Fibroblast of lung (primary cell): ENCODE measurements at regions not wholly inside any gene's neighbourhood (a gene's known extent, or its start where the extent isn't known, plus 50 kb on each side); places are given as distances from the start of the nearest gene placed in this dataset.

Source experiments
- DNase-seq, 2 donors: peaks; one replicate each; pipeline versions ENCODE4 v3.0.0 to v3.0.0-alpha.2; 2010; ENCODE audit warnings: low read depth in 2 of 2
- H2AFZ ChIP-seq: 2 replicates; pipeline ENCODE4 v1.5.1; 2012; ENCODE audit warnings: low read length, control low read depth, inconsistent platforms
- H3K27ac ChIP-seq: 2 replicates; pipeline ENCODE4 v1.5.1; 2011; ENCODE audit warnings: low read length, control low read depth; ENCODE audit not compliant: insufficient read depth
- H3K27me3 ChIP-seq: 2 replicates; pipeline ENCODE4 v1.5.1; 2011; ENCODE audit warnings: mild to moderate bottlenecking, low read length; ENCODE audit not compliant: control insufficient read depth, insufficient read depth
- H3K36me3 ChIP-seq: 2 replicates; pipeline ENCODE4 v1.5.1; 2011; ENCODE audit warnings: low read length; ENCODE audit not compliant: control insufficient read depth, insufficient read depth
- H3K4me1 ChIP-seq: 2 replicates; pipeline ENCODE4 v1.5.1; 2011; ENCODE audit warnings: low read length; ENCODE audit not compliant: control insufficient read depth, insufficient read depth; ENCODE audit errors: extremely low read depth
- H3K4me2 ChIP-seq: 2 replicates; pipeline ENCODE4 v1.5.1; 2011; ENCODE audit warnings: low read length, control low read depth; ENCODE audit not compliant: insufficient read depth; ENCODE audit errors: extremely low read depth
- H3K4me3 ChIP-seq, 4 experiments: fragments of 200-600 bp in 1 of 4; sonication (generic) in 1 of 4; replicated peaks in 1 of 4; 2 replicates each; pipeline ENCODE4 v1.5.1; 2011 to 2016; ENCODE audit warnings: low read length in 4 of 4, low read depth in 3 of 4, mild to moderate bottlenecking in 3 of 4, control low read depth in 2 of 4, inconsistent platforms in 1 of 4, mixed read lengths in 1 of 4; ENCODE audit not compliant: insufficient read depth in 1 of 4; ENCODE audit errors: control extremely low read depth in 1 of 4
- H3K79me2 ChIP-seq: 2 replicates; pipeline ENCODE4 v1.5.1; 2012; ENCODE audit warnings: mild to moderate bottlenecking, low read length, inconsistent platforms; ENCODE audit not compliant: control insufficient read depth, insufficient read depth
- H3K9ac ChIP-seq: 2 replicates; pipeline ENCODE4 v1.5.1; 2011; ENCODE audit warnings: mild to moderate bottlenecking, low read length, control low read depth; ENCODE audit not compliant: insufficient read depth
- H3K9me3 ChIP-seq: 2 replicates; pipeline ENCODE4 v1.5.1; 2012; ENCODE audit warnings: low read depth, low read length; ENCODE audit not compliant: control insufficient read depth, insufficient read depth
- H4K20me1 ChIP-seq: 2 replicates; pipeline ENCODE4 v1.5.1; 2011; ENCODE audit warnings: low read length; ENCODE audit not compliant: control insufficient read depth, insufficient read depth; ENCODE audit errors: extremely low read depth
- EZH2 ChIP-seq: IDR thresholded peaks from 2 replicates; pipeline ENCODE4 v1.5.1; 2012; ENCODE audit warnings: low read length, control low read depth, mild to moderate bottlenecking; ENCODE audit errors: missing control alignments
- TF ChIP-seq, protein P1 (sequence below), 2 donors: IDR thresholded peaks in 1 of 2; conservative IDR thresholded peaks in 1 of 2; 1 replicate in 1 of 2; 2 replicates in 1 of 2; pipeline ENCODE4 v1.5.1; 2011 to 2012; ENCODE audit warnings: low read length in 2 of 2, control low read depth in 1 of 2, inconsistent platforms in 1 of 2, low read depth in 1 of 2, mild to moderate bottlenecking in 1 of 2

DNA sequence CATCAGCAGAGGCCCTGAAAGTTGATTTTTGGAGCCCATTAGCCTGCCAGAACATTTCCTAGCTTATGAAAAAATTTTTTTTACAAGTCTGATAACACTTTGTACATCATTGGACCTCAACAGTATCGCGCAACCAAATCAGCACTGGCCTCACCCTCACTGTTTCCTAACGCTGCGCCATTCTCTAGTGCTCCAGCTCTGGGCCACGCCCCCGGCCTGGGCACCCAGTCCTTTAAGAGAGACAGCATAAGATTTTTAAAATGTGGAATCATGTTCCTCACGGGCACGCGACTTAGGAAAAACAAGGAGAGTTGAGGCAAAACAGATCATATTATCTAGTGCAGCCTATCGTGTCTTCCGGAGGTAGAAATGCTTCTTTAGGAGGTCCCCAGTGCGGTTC is 114.5 kb downstream of the BOD1 start:
- H3K36me3 ChIP-seq: no peaks in the 10 kb centered on the region
- TF ChIP-seq, protein P1, sequence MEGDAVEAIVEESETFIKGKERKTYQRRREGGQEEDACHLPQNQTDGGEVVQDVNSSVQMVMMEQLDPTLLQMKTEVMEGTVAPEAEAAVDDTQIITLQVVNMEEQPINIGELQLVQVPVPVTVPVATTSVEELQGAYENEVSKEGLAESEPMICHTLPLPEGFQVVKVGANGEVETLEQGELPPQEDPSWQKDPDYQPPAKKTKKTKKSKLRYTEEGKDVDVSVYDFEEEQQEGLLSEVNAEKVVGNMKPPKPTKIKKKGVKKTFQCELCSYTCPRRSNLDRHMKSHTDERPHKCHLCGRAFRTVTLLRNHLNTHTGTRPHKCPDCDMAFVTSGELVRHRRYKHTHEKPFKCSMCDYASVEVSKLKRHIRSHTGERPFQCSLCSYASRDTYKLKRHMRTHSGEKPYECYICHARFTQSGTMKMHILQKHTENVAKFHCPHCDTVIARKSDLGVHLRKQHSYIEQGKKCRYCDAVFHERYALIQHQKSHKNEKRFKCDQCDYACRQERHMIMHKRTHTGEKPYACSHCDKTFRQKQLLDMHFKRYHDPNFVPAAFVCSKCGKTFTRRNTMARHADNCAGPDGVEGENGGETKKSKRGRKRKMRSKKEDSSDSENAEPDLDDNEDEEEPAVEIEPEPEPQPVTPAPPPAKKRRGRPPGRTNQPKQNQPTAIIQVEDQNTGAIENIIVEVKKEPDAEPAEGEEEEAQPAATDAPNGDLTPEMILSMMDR (conservative IDR thresholded peaks at IDR 0.05 in 1 of 2, IDR thresholded peaks at IDR 0.05 in 1 of 2; ENCODE audit: low read depth in 1 of 2, low read length in 2 of 2): no peak
- TF ChIP-seq EZH2: no peak
- H3K79me2 ChIP-seq: no peaks in the 10 kb centered on the region

DNA sequence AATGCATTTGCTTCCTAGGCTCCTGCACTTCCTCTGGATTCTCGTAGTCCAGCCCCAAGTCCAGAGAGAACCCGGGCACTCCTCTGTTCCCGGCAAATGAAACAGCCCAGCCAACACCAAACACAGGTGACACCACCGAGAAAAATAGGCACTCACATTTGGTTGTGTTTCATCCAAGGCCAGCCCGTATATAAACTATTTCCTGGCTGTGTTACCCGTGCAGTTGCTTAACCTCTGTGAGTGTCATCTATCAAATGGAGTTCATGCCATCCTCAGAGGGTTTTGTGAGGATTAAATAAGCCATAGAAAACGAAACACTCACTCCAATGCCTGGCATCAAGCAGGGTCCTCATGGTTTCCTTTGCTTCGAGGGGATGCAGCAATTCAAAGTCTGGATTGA is 115.2 kb downstream of the BOD1 start:
- H3K4me2 ChIP-seq: no peak overlapping the region
- H3K79me2 ChIP-seq: no peaks in the 10 kb centered on the region
- no peaks in the 10 kb centered on the region for H3K9me3 ChIP-seq
- no peaks in the 10 kb centered on the region for H4K20me1 ChIP-seq
- TF ChIP-seq, protein P1 (conservative IDR thresholded peaks at IDR 0.05 in 1 of 2, IDR thresholded peaks at IDR 0.05 in 1 of 2; ENCODE audit: low read depth in 1 of 2, low read length in 2 of 2): no peak
- no peak for TF ChIP-seq EZH2
- no peak overlapping the region for H3K4me3 ChIP-seq
- DNase-seq: no peak
- H3K4me1 ChIP-seq: peaks cover 4% of the 10 kb centered on the region
- H3K36me3 ChIP-seq: no peaks in the 10 kb centered on the region
- no peak overlapping the region for H2AFZ ChIP-seq
- H3K9ac ChIP-seq: no peak overlapping the region
- H3K27ac ChIP-seq: no peak overlapping the region
- no peaks in the 10 kb centered on the region for H3K27me3 ChIP-seq

More for the DNA sequence above, 114.5 kb downstream of the BOD1 start:
- Histone ChIP-seq H3K9ac (no peak overlapping the region), H3K4me1 (peaks cover 4% of the 10 kb centered on the region), H4K20me1 (no peaks in the 10 kb centered on the region), H3K27me3 (no peaks in the 10 kb centered on the region), H2AFZ (no peak overlapping the region), H3K4me3 (no peak overlapping the region), H3K4me2 (no peak overlapping the region), H3K9me3 (no peaks in the 10 kb centered on the region), H3K27ac (no peak overlapping the region)
- DNase-seq: no peak

DNA sequence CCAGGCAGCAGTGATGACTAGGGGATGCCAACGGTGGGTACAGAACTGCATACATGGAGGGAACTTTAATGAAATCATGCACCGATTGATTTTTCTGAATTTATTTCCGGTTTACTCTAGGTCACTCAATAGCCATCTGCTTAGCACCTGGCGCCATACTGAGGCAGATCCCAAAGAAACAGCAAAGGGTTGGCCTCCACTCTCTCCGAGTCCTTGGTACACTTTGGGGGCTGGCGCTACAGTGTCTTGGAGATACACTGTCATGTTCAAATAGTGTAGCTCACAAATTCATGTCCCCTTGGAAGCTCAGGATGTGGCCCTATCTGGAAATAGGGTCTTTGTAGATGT is 116.3 kb downstream of the BOD1 start:
- Histone ChIP-seq H2AFZ (no peak overlapping the region), H4K20me1 (no peaks in the 10 kb centered on the region), H3K9me3 (no peaks in the 10 kb centered on the region), H3K4me1 (peaks cover 8% of the 10 kb centered on the region), H3K27me3 (no peaks in the 10 kb centered on the region), H3K4me2 (no peak overlapping the region), H3K36me3 (no peaks in the 10 kb centered on the region), H3K27ac (no peak overlapping the region), H3K4me3 (no peak overlapping the region), H3K9ac (no peak overlapping the region), H3K79me2 (no peaks in the 10 kb centered on the region)
- no peak for DNase-seq
- TF ChIP-seq EZH2: no peak
- TF ChIP-seq, protein P1 (conservative IDR thresholded peaks at IDR 0.05 in 1 of 2, IDR thresholded peaks at IDR 0.05 in 1 of 2; ENCODE audit: low read depth in 1 of 2, low read length in 2 of 2): no peak
